ENCODE measurements at regions not wholly inside any gene's neighbourhood (a gene's known extent, or its start where the extent isn't known, plus 50 kb on each side); places are given as distances from the start of the nearest gene placed in this dataset.

DNA sequence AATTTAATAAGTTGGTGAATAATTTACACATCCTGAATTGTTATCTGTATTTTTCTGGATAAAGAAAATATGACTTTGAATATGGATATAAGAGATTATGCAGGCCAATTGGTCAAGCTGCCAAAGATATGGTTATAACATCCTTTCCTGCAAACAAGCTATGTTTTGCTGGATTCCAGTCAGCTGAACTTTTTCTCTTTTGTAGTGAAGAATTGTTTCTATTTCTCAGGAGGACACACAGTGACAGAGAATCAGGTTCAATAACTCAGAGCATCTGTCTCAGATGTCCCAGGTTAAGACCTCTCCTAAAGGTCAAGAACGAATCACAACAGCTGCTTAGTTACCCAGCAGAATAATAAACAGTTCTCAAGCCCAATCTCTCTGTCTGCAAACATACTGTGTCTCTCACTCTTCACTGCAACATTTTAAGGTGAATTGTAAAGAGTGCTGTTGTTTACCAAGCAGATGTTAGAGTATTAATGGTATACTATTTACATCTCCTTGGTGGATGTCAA lies 189.5 kb upstream of the ANKRD50 start:
- intact Hi-C loops (cut with DNase I; ENCODE audit: low total_unique reads), result no loop called here
- DNase-seq, result no peak
- H3K27me3 ChIP-seq, result no peaks in the 10 kb centered on the region
- no peak overlapping the region for H3K27ac ChIP-seq
- no peaks in the 10 kb centered on the region for H3K4me1 ChIP-seq
- H3K36me3 ChIP-seq (ENCODE audit: low read depth, missing control alignments), result no peaks in the 10 kb centered on the region
- no peaks in the 10 kb centered on the region for H3K9me3 ChIP-seq
- TF ChIP-seq, protein P1, sequence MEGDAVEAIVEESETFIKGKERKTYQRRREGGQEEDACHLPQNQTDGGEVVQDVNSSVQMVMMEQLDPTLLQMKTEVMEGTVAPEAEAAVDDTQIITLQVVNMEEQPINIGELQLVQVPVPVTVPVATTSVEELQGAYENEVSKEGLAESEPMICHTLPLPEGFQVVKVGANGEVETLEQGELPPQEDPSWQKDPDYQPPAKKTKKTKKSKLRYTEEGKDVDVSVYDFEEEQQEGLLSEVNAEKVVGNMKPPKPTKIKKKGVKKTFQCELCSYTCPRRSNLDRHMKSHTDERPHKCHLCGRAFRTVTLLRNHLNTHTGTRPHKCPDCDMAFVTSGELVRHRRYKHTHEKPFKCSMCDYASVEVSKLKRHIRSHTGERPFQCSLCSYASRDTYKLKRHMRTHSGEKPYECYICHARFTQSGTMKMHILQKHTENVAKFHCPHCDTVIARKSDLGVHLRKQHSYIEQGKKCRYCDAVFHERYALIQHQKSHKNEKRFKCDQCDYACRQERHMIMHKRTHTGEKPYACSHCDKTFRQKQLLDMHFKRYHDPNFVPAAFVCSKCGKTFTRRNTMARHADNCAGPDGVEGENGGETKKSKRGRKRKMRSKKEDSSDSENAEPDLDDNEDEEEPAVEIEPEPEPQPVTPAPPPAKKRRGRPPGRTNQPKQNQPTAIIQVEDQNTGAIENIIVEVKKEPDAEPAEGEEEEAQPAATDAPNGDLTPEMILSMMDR (IDR thresholded peaks at IDR 0.05), result no peak
- no peak for TF ChIP-seq POLR2A (IDR thresholded peaks at IDR 0.05)
- WGBS, 2 donors, result 30 to 47% methylated on average over 1 of the region's 1 CpG
- H3K4me3 ChIP-seq, result no peak overlapping the region

DNA sequence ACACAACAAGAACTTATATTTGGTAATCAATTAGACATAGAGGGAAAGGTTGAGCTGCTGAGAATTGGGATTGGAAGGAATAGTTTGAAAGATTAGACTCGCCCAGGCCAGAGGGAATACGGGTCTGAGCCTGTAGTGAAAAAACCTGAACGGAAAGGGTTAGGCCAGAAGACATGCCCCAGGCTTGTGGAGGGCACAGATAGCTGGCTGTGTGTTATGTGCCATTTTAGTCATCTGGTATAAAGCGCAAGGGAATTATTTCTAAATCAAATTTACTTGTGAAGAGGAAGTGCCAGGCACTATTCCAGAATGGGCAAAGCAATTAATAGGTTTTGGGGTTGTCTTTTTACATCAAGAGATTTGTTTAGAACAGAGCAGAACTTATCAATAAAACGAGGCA lies 187.5 kb upstream of the ANKRD50 start:
- H3K36me3 ChIP-seq (ENCODE audit: low read depth, missing control alignments), result no peaks in the 10 kb centered on the region
- no peaks in the 10 kb centered on the region for H3K4me1 ChIP-seq
- no peak overlapping the region for H3K4me3 ChIP-seq
- H3K27ac ChIP-seq, result no peak overlapping the region
- intact Hi-C loops (cut with DNase I; ENCODE audit: low total_unique reads), result no loop called here
- no peak for TF ChIP-seq POLR2A (IDR thresholded peaks at IDR 0.05)
- TF ChIP-seq, protein P1 (IDR thresholded peaks at IDR 0.05), result no peak
- DNase-seq, result no peak
- no peaks in the 10 kb centered on the region for H3K27me3 ChIP-seq
- no peaks in the 10 kb centered on the region for H3K9me3 ChIP-seq
- WGBS, 2 donors, result 95 to 96% methylated on average over 5 of the region's 5 CpGs

DNA sequence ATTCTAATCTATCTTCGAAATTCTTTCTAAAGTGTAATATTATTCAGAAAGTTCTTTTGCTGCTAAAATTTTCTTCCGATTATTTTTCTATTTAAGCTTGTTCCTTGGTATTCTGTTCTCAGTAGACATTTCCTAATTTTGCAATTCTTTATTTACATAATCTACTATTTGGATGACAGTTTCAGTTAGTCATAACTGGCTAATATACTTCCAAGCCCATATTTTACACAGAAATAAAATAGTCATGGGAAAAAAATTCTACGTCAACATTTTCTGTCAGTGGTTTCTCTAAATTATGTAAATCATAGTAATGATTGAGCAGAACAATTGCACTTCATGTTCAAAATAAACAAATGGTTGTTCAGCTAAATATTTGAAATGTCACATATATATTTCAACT lies 178.0 kb upstream of the ANKRD50 start:
- no peak for DNase-seq

DNA sequence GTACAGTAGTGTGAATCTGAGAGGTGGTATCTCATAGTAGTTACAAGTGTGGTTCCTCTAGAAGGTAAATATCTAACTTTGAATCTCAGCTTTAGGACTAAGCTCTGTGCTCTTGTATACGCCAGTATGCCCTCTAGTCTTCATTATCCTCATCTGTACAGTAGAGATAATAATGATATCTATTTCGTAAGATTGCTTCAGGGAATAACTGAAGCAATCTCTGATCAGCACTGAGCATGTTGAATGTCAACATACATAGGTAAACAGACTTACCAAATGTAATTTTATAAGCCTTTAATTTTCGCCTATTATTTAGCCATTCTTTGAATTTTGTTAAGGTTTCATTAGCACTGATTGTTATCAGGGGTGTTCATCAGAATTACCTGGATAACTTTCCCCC lies 175.2 kb upstream of the ANKRD50 start:
- Histone ChIP-seq H3K4me1 (no peaks in the 10 kb centered on the region), H3K4me3 (no peak overlapping the region), H3K9me3 (no peaks in the 10 kb centered on the region), H3K27ac (no peak overlapping the region), H3K27me3 (no peaks in the 10 kb centered on the region), H3K36me3 (ENCODE audit: low read depth, missing control alignments) (no peaks in the 10 kb centered on the region)
- intact Hi-C loops (cut with DNase I; ENCODE audit: low total_unique reads), result no loop called here
- TF ChIP-seq, protein P1 (IDR thresholded peaks at IDR 0.05), result no peak
- TF ChIP-seq POLR2A (IDR thresholded peaks at IDR 0.05), result no peak
- WGBS, 2 donors, result 93 to 96% methylated on average over 3 of the region's 3 CpGs
- DNase-seq, result no peak

More for the DNA sequence above, 178.0 kb upstream of the ANKRD50 start:
- Histone ChIP-seq H3K4me1 (no peaks in the 10 kb centered on the region), H3K27me3 (no peaks in the 10 kb centered on the region), H3K27ac (no peak overlapping the region), H3K9me3 (no peaks in the 10 kb centered on the region), H3K4me3 (no peak overlapping the region), H3K36me3 (ENCODE audit: low read depth, missing control alignments) (no peaks in the 10 kb centered on the region)
- WGBS, 2 donors, result 87 to 97% methylated on average over 3 of the region's 3 CpGs
- no peak for TF ChIP-seq POLR2A (IDR thresholded peaks at IDR 0.05)
- TF ChIP-seq, protein P1 (IDR thresholded peaks at IDR 0.05), result no peak
- intact Hi-C loops (cut with DNase I; ENCODE audit: low total_unique reads), result no loop called here

DNA sequence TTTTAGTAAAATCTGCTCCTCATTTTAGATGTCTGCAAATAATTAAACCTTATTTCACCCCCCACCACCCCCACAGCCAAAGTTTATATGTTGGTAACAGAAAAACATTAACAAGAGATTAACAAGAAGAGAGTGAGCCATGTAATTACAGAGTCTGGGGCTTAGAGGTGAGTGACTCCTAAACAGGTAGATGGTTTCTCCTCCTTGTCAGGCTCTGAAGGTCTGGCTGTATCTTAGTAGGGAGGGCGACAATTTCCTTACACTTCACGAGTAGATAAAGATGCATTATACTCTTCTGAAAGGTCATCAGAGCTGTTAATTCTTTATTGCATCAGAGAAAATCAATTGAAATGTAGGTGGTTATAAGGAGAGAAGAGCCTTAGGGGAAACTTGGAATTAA lies 171.8 kb upstream of the ANKRD50 start:
- Histone ChIP-seq H3K4me3 (no peak overlapping the region), H3K36me3 (ENCODE audit: low read depth, missing control alignments) (no peaks in the 10 kb centered on the region), H3K4me1 (no peaks in the 10 kb centered on the region), H3K27me3 (no peaks in the 10 kb centered on the region), H3K9me3 (no peaks in the 10 kb centered on the region), H3K27ac (no peak overlapping the region)
- intact Hi-C loops (cut with DNase I; ENCODE audit: low total_unique reads), result no loop called here
- DNase-seq, result no peak
- no peak for TF ChIP-seq POLR2A (IDR thresholded peaks at IDR 0.05)
- 76 to 79% methylated on average over 2 of the region's 2 CpGs for WGBS, 2 donors

All from testis (tissue), 2 donors.